Activated CD8-positive, alpha-beta memory T cell treated with anti-CD3 and anti-CD28 coated beads, Interleukin-2, amount 50 U/mL, for 1 hour (primary cell): ENCODE measurements at regions not wholly inside any gene's neighbourhood (a gene's known extent, or its start where the extent isn't known, plus 50 kb on each side); places are given as distances from the start of the nearest gene placed in this dataset.
"Not testable (repeated sequence)": the region's sequence is repeated elsewhere in the genome, so short reads cannot be mapped to it uniquely, and the experiment has no call there.

ENCODE experiments used
- DNase-seq: peaks from one replicate; pipeline ENCODE4 v3.0.0-alpha.2; 2020; ENCODE audit errors: extremely low read depth

- no peak for DNase-seq
Measured at GRCh38 chr12:127158385-127159061, 1108.4 kb upstream of the TMEM132C start.

- no peak for DNase-seq
Measured at GRCh38 chr12:127161466-127161865, 1105.5 kb upstream of the TMEM132C start.

GRCh38 chr12:127162307-127162706, 1104.7 kb upstream of the TMEM132C start:
- DNase-seq = no peak

DNA sequence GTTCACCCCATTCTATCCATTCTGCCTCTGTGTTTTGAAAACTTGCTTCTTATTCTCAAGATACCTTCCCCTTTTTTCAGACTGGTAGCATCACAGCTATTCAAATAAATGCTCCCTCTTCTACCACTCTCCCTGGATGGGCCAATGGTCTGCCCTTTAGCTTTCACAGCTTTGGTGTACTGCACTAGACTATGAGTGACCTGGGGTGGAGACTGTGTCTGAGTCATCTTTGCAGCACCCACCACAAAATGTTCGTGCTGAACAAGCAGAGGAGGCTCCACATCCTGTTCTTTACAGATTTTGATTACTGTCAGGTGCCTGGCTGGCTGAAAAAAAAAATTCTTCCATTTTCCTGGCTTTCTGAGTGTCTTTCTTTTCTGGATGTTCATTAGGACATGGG, 1104.1 kb upstream of the TMEM132C start:
- DNase-seq = no peak

DNA sequence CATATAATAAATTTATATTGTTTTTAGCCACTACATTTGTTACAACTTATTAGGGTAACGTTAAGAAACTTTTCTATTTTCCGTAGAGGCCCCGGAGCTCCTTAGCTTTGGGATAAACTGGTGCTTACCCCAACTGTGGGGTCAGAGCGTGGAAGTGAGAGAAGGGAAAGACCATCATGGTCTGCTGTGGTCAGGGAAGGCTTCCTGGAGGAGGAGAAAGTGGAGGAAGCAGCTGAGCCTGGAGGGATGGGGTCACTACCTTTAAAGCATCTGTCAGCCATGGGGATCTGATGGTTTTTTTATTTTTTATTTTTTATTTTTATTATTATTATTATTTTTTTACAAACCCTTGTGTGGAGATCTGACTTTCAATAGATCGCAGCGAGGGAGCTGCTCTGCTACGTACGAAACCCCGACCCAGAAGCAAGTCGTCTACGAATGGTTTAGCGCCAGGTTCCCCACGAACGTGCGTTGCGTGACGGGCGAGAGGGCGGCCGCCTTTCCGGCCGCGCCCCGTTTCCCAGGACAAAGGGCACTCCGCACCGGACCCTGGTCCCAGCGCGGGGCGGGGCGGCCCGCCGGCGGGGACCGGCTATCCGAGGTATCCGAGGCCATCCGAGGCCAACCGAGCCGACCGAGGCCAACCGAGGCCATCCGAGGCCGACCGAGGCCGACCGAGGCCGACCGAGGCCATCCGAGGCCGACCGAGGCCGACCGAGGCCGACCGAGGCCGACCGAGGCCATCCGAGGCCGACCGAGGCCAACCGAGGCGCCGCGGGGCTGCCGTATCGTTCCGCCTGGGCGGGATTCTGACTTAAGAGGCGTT, 1101.2 kb upstream of the TMEM132C start:
- peak; percentile 36 for DNase-seq

DNA sequence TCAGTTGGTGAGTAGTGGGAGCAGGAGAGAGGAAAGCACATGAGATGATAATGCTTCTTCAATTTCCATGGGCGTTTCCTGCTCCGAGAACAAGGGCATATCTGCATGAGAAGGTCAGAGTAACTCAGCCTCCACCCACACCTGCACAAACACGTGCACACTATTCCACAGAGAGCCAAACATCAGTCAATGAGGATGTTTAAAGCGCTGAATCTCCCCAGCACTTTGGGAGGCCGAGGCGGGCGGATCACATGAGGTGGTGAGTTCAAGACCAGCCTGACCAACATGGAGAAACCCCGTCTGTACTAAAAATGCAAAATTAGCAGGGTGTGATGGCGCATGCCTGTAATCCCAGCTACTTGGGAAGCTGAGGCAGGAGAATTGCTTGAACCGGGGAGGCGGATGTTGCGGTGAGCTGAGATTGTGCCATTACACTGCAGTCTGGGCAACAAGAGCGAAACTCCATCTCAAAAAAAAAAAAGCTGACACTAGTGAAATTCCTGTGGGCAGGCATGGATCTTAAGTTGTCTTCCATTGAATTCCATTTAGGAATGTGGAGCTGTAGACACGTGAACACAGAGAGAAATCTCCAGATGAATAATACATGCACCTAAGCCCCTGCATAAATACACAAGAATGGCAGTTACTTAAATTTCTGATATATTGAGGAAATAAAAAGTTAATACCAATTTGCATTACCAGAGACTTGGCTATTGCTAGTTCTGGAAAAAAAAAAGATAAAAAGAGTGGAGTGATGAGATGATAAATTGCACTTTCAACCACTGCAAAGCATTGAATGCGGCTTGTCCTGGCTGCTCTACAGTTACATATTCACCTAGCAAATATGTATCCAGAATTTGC, 1097.4 kb upstream of the TMEM132C start:
- DNase-seq = no peak

DNA sequence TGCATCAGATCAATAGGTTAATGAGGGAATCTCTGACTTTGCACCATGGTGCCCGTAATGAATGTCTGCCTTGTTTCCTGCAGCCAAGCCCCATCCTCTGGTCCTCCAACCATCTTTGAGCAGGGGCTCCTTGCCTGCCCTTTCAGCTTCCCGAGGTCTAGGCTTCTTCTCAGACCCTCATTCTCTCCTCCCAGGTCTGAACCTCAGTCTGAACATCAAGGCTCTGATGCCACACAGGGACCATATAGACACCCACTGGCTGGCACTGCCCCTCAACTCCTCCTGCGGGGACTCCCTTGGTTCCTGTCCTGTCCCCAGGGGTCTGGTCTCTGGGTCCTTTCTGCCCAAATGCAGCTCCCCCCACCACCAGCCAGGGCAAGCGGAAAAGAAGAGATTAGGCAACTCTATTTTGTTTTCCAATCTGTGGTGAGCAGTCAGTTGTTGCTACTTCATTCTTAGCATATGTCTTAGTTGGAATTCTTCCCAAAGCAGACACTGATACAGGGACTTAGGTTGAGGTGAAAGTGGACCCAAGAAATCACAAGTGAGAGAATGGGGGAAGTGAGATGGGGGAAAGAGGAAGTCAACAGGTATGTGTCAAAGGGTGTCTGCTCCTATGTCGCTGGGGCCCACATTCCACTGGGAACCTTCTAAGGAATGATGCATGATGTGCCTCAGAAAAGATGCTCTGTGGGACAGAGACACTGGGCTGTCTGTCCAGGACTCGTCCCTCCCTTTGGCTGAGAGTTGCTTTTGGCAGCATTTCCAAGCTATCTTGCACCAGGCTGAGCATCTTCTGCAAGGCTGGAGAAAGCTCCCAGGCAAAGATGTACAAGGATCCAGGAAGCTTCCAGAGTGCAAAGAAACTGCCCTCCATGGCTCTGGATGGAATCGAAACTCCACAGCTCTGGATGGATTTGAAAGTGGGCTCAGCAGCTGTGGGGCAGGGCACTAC, 1096.5 kb upstream of the TMEM132C start:
- no peak for DNase-seq

DNA sequence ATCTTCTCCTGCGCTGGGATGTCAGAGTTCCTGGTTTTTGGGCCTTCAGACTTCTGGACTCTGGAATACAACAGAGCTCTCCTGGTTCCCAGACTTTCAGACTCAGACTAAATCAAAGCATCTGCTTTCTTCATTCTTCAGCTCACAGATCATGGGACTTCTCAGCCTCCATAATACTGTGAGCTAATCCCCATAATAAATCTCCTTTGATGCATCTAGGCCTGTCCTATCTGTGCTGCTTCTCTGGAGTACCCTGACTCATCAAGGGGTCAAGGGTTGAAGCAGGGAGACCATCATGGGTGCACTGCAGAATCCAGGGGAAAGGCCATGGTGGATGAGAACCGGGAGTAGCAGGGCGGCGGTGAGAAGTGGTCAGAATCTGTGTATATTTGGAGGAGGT, 1094.1 kb upstream of the TMEM132C start:
- no peak for DNase-seq

DNA sequence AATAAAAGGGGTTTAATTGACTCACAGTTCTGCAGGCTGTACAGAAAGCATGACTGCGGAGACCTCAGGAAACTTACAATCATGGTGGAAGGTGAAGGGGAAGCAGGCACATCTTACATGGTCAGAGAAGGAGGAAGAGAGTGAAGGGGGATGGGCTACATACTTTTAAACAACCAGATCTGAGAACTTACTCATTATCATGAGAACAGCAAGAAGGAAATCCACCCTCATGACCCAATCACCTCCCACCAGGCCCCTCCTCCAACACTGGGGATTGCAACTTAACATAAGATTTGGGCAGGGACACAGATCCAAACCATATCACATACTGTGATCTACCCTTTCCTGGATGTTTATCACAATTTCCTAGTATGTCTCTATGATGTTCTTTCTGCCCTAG, 1093.0 kb upstream of the TMEM132C start:
- DNase-seq = not testable (repeated sequence)

GRCh38 chr12:127174881-127175280, 1092.1 kb upstream of the TMEM132C start:
- no peak for DNase-seq

- DNase-seq = no peak
Measured at GRCh38 chr12:127175361-127175760, 1091.6 kb upstream of the TMEM132C start.

- DNase-seq = no peak
Measured at GRCh38 chr12:127176804-127177203, 1090.2 kb upstream of the TMEM132C start.

DNA sequence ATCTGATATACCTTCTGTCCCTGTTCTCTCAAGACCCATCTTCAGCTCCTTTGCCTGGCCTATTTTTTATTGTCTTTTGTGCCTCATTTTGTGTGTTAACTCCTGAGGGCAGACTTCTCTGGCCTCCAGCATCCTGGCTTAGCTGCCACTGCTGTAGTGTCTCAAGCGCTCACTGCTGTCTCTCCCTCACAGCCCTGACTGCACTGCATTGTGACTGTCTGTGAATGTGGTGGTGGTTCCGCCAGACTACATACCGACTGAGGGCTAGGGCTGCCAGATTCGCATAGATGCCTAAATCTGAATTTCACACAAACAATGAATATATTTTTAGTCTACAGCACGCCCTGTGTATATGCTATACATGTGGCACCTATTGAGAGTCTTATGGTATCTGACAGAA, 1088.9 kb upstream of the TMEM132C start:
- DNase-seq = no peak

- no peak for DNase-seq
Measured at GRCh38 chr12:127178463-127178862, 1088.5 kb upstream of the TMEM132C start.

GRCh38 chr12:127179176-127179575, 1087.8 kb upstream of the TMEM132C start:
- no peak for DNase-seq

DNA sequence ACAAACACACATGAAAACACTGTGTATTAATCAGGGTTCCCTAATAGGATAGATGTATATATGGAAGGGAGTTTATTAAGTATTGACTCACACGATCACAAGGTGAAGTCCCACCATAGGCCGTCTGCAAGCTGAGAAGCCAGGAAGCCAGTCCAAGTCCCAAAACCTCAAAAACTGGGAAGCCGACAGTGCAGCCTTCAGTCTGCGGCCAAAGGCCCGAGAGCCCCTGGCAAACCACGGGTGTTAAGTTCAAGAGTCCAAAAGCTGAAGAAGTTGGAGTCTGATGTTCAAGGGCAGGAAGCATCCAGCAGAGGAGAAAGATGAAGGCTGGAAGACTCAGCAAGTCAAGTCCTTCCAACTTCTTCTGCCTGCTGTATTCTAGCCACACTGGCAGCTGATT, 1085.0 kb upstream of the TMEM132C start:
- no peak for DNase-seq

DNA sequence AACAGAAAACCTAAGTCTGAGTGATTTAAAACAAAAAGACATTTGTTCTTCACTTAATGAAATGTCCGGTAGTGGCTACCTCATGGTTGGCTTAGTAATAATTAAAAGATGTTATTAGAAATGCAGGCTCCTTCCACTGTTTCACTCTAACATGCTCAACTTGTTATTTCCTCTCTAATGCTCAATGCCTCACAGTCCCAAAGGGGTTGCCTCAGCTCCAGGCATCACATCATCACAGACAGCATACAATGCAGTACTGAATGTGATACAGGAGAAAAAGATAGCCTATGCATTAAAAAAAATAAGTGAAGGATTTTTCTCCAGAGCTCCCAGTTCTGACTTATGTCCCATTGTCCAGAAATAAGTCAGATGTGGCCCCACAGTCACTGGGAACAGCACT, 1077.0 kb upstream of the TMEM132C start:
- DNase-seq = no peak

DNA sequence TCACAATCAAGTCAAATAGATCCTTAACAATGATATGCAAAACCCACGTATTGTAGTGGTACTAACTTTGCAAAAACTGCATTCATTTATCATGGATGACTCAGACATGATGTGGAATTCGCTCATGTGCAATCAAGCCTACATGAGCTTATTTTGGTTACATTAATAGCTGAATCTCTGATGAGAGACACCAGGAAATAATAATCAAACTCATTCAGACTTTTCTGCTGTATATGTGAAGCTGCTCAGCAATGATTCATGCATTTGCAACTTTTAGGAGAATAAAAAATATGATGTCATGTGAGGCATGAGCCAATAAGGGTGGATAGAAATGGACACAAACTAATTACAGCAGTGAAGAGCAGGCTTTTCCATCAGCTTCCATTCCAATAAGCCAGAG, 1075.8 kb upstream of the TMEM132C start:
- no peak for DNase-seq

- DNase-seq = no peak
Measured at GRCh38 chr12:127192391-127192790, 1074.6 kb upstream of the TMEM132C start.

- DNase-seq = no peak
Measured at GRCh38 chr12:127193341-127193740, 1073.6 kb upstream of the TMEM132C start.

GRCh38 chr12:127194176-127194575, 1072.8 kb upstream of the TMEM132C start:
- DNase-seq = no peak
